ENCODE measurements at regions not wholly inside any gene's neighbourhood (a gene's known extent, or its start where the extent isn't known, plus 50 kb on each side); places are given as distances from the start of the nearest gene placed in this dataset.
"Not testable (repeated sequence)": the region's sequence is repeated elsewhere in the genome, so short reads cannot be mapped to it uniquely, and the experiment has no call there.

- DNase-seq (ENCODE audit: low read depth) = no peak
- no peak for TF ChIP-seq CTCF (IDR thresholded peaks at IDR 0.05; ENCODE audit: insufficient read depth, low read depth, low read length)
These were observed 182.1 kb downstream of the OSR1 start for GRCh38 chr2:19176172-19176852.

GRCh38 chr2:19174176-19174575, 184.2 kb downstream of the OSR1 start:
- TF ChIP-seq CTCF (IDR thresholded peaks at IDR 0.05; ENCODE audit: insufficient read depth, low read depth, low read length) = no peak
- H3K4me3 ChIP-seq (ENCODE audit: low read depth, low read length) = no peak overlapping the region
- no peak for DNase-seq (ENCODE audit: low read depth)

More at GRCh38 chr2:19176172-19176852, 182.1 kb downstream of the OSR1 start:
- H3K4me3 ChIP-seq (ENCODE audit: low read depth, low read length) = no peak overlapping the region

- no peak for TF ChIP-seq CTCF (IDR thresholded peaks at IDR 0.05; ENCODE audit: insufficient read depth, low read depth, low read length)
- no peak for DNase-seq (ENCODE audit: low read depth)
- H3K4me3 ChIP-seq (ENCODE audit: low read depth, low read length) = no peak overlapping the region
These were observed 187.0 kb downstream of the OSR1 start for GRCh38 chr2:19171409-19171808.

- DNase-seq (ENCODE audit: low read depth) = no peak
These were observed 189.2 kb downstream of the OSR1 start for GRCh38 chr2:19169134-19169768.

GRCh38 chr2:19164099-19164498, 194.3 kb downstream of the OSR1 start:
- DNase-seq (ENCODE audit: low read depth); H3K4me3 ChIP-seq (ENCODE audit: low read depth, low read length): not testable (repeated sequence)

More at GRCh38 chr2:19169134-19169768, 189.2 kb downstream of the OSR1 start:
- no peak overlapping the region for H3K4me3 ChIP-seq (ENCODE audit: low read depth, low read length)
- no peak for TF ChIP-seq CTCF (IDR thresholded peaks at IDR 0.05; ENCODE audit: insufficient read depth, low read depth, low read length)

- H3K4me3 ChIP-seq (ENCODE audit: low read depth, low read length) = no peak overlapping the region
- no peak for DNase-seq (ENCODE audit: low read depth)
- TF ChIP-seq CTCF (IDR thresholded peaks at IDR 0.05; ENCODE audit: insufficient read depth, low read depth, low read length) = no peak
These were observed 199.5 kb downstream of the OSR1 start for GRCh38 chr2:19158896-19159295.

GRCh38 chr2:19158211-19158610, 200.2 kb downstream of the OSR1 start:
- no peak for DNase-seq (ENCODE audit: low read depth)
- no peak overlapping the region for H3K4me3 ChIP-seq (ENCODE audit: low read depth, low read length)
- no peak for TF ChIP-seq CTCF (IDR thresholded peaks at IDR 0.05; ENCODE audit: insufficient read depth, low read depth, low read length)

Data from fibroblast of villous mesenchyme (primary cell).